ENCODE measurements at regions not wholly inside any gene's neighbourhood (a gene's known extent, or its start where the extent isn't known, plus 50 kb on each side); places are given as distances from the start of the nearest gene placed in this dataset.

DNA sequence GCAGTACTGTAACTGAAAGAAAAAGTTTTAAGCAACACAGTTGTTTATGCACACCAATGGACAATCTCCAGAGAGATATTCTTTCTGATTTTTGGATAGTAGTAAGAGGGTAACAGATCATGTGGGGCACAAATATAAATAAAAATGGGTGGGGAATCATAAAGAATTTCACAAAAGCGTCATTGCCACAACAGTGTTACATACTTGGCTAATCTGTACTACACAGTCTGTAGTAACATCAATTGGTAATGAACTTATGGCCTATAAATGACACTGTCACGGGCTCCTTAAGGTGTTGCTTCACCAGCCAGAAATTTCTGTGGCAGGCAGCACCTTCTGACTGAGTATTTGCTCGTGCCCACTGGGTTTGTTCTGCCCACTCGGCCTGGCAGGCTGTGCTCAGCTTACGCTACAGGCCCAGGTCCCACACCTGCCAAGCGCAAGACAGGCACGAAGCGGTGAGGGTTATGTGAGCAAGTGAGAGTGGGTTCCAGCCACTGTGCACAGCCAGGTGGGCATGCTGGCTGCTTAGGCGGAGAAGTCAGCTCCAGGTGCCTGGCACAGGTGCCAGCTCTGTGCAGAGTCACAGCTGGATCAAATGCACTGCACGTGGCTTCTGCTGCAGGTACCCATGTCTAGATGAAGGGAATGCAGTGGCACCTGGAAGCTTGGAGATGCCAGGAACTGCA is 532.5 kb upstream of the SLC39A10 start:
- Histone ChIP-seq H3K36me3 (no peaks in the 10 kb centered on the region), H3K27ac (no peak overlapping the region), H3K27me3 (no peaks in the 10 kb centered on the region), H3K4me1 (no peaks in the 10 kb centered on the region), H3K4me3 (no peak overlapping the region), H3K9me3 (no peaks in the 10 kb centered on the region)
- no peak for DNase-seq
- intact Hi-C loops (cut with DNase I; ENCODE audit: low total_unique reads): no loop called here
- TF ChIP-seq, protein P1, sequence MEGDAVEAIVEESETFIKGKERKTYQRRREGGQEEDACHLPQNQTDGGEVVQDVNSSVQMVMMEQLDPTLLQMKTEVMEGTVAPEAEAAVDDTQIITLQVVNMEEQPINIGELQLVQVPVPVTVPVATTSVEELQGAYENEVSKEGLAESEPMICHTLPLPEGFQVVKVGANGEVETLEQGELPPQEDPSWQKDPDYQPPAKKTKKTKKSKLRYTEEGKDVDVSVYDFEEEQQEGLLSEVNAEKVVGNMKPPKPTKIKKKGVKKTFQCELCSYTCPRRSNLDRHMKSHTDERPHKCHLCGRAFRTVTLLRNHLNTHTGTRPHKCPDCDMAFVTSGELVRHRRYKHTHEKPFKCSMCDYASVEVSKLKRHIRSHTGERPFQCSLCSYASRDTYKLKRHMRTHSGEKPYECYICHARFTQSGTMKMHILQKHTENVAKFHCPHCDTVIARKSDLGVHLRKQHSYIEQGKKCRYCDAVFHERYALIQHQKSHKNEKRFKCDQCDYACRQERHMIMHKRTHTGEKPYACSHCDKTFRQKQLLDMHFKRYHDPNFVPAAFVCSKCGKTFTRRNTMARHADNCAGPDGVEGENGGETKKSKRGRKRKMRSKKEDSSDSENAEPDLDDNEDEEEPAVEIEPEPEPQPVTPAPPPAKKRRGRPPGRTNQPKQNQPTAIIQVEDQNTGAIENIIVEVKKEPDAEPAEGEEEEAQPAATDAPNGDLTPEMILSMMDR (IDR thresholded peaks at IDR 0.05): no peak

- H3K36me3 ChIP-seq: no peaks in the 10 kb centered on the region
- no peaks in the 10 kb centered on the region for H3K4me1 ChIP-seq
- H3K4me3 ChIP-seq: no peak overlapping the region
- intact Hi-C loops (cut with DNase I; ENCODE audit: low total_unique reads): no loop called here
- TF ChIP-seq, protein P1 (IDR thresholded peaks at IDR 0.05): no peak
- H3K9me3 ChIP-seq: no peaks in the 10 kb centered on the region
- DNase-seq: no peak
- no peak overlapping the region for H3K27ac ChIP-seq
- no peaks in the 10 kb centered on the region for H3K27me3 ChIP-seq
These were observed 534.4 kb upstream of the SLC39A10 start for GRCh38 chr2:195122653-195123052.

DNA sequence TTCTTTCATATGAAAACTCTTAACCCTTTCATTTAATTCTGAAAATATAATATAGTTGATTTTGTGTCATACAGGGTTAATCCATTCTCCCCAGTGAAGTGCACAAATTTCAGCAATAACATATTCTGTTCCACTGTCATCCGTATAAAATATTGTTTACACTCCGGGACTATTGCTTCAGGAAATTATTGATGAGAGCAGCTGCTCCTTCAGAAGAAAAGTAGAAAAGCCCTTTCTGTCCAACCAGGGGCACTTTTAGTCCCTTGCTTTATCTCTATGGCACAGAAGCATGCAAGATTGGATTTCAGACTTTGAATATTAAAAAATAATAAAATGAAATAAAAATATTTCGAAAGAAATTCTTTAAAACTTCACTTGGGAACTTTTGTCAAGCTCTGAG is 535.7 kb upstream of the SLC39A10 start:
- TF ChIP-seq, protein P1 (IDR thresholded peaks at IDR 0.05): no peak
- DNase-seq: no peak
- Histone ChIP-seq H3K4me1 (no peaks in the 10 kb centered on the region), H3K36me3 (no peaks in the 10 kb centered on the region), H3K27me3 (no peaks in the 10 kb centered on the region), H3K27ac (no peak overlapping the region), H3K9me3 (no peaks in the 10 kb centered on the region), H3K4me3 (no peak overlapping the region)
- intact Hi-C loops (cut with DNase I; ENCODE audit: low total_unique reads): no loop called here

- TF ChIP-seq, protein P1 (IDR thresholded peaks at IDR 0.05): no peak
- Histone ChIP-seq H3K9me3 (no peaks in the 10 kb centered on the region), H3K27me3 (no peaks in the 10 kb centered on the region), H3K27ac (no peak overlapping the region), H3K36me3 (no peaks in the 10 kb centered on the region), H3K4me3 (no peak overlapping the region), H3K4me1 (no peaks in the 10 kb centered on the region)
- DNase-seq: no peak
- intact Hi-C loops (cut with DNase I; ENCODE audit: low total_unique reads): no loop called here
These were observed 537.8 kb upstream of the SLC39A10 start for GRCh38 chr2:195119231-195119630.

GRCh38 chr2:195118276-195118675 is 538.8 kb upstream of the SLC39A10 start:
- no peaks in the 10 kb centered on the region for H3K9me3 ChIP-seq
- no peak for DNase-seq
- H3K4me1 ChIP-seq: no peaks in the 10 kb centered on the region
- no peaks in the 10 kb centered on the region for H3K36me3 ChIP-seq
- H3K27ac ChIP-seq: no peak overlapping the region
- intact Hi-C loops (cut with DNase I; ENCODE audit: low total_unique reads): no loop called here
- no peaks in the 10 kb centered on the region for H3K27me3 ChIP-seq
- no peak overlapping the region for H3K4me3 ChIP-seq
- TF ChIP-seq, protein P1 (IDR thresholded peaks at IDR 0.05): no peak

- H3K9me3 ChIP-seq: no peaks in the 10 kb centered on the region
- no peak for DNase-seq
- H3K36me3 ChIP-seq: no peaks in the 10 kb centered on the region
- H3K4me1 ChIP-seq: no peaks in the 10 kb centered on the region
- H3K27ac ChIP-seq: no peak overlapping the region
- TF ChIP-seq, protein P1 (IDR thresholded peaks at IDR 0.05): no peak
- no peak overlapping the region for H3K4me3 ChIP-seq
- intact Hi-C loops (cut with DNase I; ENCODE audit: low total_unique reads): no loop called here
- H3K27me3 ChIP-seq: no peaks in the 10 kb centered on the region
These were observed 540.0 kb upstream of the SLC39A10 start for GRCh38 chr2:195117011-195117410.

All from tibial artery (tissue), 4 donors.